ENCODE measurements at regions not wholly inside any gene's neighbourhood (a gene's known extent, or its start where the extent isn't known, plus 50 kb on each side); places are given as distances from the start of the nearest gene placed in this dataset.

DNA sequence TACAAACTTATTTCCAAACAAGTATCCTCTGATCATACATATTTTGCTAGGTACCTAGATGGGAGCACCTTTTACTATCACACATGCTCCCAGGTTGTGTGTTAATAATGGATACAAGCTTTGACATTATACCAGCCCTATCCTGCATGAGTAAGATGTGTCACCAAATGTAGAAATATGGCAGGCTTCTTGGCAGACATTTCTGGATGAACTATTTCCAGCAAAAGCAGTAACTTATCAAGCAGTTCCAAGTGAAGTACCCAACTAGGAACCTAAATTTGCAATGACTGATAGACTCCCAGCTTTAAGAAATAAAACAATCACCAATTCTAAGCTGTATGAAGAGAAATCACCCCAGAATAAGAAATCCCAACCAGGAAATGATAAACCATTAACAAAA lies 103.7 kb upstream of the TMEM72 start:
- TF ChIP-seq, protein P1, sequence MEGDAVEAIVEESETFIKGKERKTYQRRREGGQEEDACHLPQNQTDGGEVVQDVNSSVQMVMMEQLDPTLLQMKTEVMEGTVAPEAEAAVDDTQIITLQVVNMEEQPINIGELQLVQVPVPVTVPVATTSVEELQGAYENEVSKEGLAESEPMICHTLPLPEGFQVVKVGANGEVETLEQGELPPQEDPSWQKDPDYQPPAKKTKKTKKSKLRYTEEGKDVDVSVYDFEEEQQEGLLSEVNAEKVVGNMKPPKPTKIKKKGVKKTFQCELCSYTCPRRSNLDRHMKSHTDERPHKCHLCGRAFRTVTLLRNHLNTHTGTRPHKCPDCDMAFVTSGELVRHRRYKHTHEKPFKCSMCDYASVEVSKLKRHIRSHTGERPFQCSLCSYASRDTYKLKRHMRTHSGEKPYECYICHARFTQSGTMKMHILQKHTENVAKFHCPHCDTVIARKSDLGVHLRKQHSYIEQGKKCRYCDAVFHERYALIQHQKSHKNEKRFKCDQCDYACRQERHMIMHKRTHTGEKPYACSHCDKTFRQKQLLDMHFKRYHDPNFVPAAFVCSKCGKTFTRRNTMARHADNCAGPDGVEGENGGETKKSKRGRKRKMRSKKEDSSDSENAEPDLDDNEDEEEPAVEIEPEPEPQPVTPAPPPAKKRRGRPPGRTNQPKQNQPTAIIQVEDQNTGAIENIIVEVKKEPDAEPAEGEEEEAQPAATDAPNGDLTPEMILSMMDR (conservative IDR thresholded peaks at IDR 0.05 in 1 of 2, IDR thresholded peaks at IDR 0.05 in 1 of 2; ENCODE audit: low read depth in 1 of 2, low read length in 2 of 2): no peak
- TF ChIP-seq EZH2 (IDR thresholded peaks at IDR 0.05; ENCODE audit: low read length, missing control alignments): no peak
